RCC 7860 (cell line): ENCODE measurements at regions not wholly inside any gene's neighbourhood (a gene's known extent, or its start where the extent isn't known, plus 50 kb on each side); places are given as distances from the start of the nearest gene placed in this dataset.

Source experiments
- DNase-seq: peaks from one replicate; pipeline ENCODE4 v3.0.0-alpha.2; 2015; ENCODE audit warnings: low spot score
- FAIRE-seq: peaks from 2 replicates; lab custom pipeline; 2012; peaks lifted over from hg19 to GRCh38; lab: Jason Lieb, UNC

DNA sequence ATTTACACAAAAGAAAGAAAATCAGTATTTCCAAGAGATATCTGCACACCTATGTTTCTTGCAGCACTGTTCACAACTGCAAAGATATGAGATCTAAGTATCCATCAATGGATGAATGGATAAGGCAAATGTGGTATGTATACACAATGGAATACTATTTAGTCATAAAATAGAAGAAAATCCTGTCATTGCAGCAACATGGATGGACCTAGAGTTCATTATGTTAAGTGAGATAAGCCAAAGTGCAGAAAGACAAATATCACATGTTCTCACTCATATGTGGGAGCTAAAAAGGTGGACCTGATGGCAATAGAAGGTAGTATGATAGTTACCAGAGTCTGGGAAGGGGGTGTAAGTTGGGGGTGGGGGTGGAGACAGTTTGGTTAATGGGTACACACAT, 1171.6 kb downstream of the SORCS1 start:
- no peak for FAIRE-seq

DNA sequence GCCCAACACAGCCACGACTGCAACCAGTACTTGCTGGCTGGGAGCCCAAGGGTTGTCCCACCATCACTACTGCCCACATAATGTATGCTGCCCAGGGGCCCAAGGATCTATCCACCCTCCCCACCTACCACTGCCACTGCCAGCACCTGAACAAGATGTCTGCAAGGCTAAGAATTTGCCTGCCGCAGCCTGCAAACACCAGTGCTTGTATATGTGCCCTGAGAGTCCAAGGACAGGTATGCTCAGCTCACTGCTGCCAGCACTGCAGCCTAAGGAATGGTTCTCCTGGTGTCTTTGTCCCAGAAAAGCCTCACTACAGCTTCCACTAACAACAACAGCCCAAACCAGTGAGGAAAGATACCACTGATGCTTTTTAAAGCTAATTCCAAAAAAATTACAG, 1174.0 kb downstream of the SORCS1 start:
- no peak for DNase-seq
- FAIRE-seq = no peak

More for the DNA sequence above, 1171.6 kb downstream of the SORCS1 start:
- DNase-seq = no peak

DNA sequence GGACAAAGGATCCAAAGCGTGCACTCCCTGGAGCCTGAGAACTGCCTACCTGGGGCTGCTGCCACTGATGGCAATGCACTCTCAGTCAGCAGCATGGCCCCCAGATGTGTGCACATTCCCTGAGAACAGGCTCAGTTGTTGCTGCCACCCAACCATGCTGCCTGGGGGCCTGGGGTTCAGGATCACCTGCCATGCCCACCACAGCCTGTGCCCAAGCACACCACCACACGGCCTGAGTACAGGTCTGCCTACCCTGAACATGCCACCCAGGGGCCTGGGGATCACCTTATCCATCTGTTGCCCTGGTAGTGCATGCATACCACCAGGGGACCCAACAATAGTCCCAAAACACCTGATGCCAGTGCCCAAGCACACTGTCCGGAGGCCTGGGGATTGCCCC, 1174.5 kb downstream of the SORCS1 start:
- FAIRE-seq (no peak), DNase-seq (no peak)

DNA sequence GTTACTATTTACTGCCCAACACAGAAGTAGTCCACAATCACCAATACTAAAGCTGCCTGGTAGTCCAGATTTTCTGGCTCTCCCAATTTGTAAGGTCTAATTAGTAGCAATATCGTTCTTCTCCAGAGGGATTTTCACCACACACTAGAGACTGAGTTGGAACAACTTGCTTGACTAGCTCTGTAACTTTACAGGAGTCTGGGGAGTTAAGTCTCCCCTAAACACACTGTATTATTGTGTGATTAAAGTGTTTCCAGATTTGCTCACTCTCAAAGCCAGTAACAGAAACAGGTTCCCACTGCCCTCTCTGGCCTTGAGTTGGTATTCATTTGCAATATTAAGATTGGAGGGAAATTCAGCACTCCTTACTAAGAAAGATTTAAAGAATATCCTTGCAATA, 1175.7 kb downstream of the SORCS1 start:
- FAIRE-seq = no peak

DNA sequence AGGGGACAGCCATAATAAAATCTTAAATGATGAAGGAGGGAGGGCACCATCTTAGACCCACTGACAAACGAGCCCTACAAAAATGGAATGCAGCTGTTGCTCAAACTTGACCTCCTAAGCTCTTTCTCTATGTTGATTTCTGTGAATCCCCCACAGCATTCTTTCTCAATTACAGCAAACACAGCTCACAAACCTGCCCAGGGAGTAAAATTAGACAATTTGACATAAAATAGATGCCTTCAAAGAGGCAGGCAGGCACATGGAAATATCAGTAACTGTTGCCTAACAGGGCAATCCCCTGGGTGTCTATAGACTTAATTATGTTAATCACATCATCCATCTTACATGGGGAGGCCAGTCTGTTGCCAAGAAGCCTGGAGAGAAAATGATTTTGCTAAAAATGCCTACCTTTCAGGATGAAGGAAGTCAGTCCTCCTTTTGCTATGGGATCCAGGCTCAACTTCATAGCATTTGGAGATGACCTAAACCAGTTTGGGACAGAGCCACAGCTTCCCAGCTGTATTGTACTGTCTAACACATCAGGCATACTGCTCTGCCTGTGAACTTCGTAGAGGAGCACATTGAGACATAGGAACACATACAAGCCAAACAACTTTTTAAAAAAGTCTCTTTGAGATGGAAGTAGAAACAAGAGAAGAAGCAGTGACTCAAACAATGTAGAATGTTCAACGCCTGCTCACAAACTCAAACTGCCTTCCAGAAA, 1177.4 kb downstream of the SORCS1 start:
- FAIRE-seq (no peak), DNase-seq (no peak)

More for the DNA sequence above, 1175.7 kb downstream of the SORCS1 start:
- no peak for DNase-seq

DNA sequence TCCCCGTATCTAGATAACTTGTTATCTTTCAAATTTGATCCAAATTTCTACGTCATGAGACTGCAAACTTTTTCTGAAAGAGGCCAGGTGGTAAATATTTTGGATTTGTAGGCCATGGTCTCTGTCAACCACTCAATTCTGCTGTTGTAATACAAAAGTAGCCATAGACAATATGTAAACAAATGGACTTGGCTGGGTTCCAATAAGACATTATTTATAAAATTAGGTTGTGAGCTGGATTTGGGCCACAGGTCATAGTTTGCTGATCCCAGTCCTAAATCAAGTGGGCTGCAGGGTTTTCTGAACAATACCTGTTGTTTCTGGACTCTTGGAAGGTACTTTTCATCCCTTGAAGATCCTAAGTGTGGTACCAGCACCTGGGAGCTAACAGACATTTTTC, 1178.0 kb downstream of the SORCS1 start:
- DNase-seq = no peak
- FAIRE-seq = no peak

DNA sequence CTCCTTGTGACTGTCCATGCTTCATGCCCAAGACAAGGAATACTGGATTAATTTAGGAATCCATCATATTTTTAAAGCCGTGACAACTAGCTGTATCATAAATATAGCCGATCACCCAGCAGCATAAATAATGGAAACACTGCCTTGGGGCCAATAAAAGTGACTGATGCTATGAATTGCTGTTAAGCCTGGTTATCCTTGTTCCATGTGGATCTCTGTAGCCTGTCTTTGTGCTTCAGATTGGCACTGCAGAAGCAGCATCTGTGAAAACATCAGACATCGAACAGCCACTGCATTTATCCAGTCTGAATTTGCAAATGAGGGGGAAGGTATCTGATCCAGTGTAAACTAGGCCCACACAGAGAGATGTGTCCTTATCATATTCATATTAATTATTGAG, 1181.8 kb downstream of the SORCS1 start:
- DNase-seq (no peak), FAIRE-seq (no peak)

DNA sequence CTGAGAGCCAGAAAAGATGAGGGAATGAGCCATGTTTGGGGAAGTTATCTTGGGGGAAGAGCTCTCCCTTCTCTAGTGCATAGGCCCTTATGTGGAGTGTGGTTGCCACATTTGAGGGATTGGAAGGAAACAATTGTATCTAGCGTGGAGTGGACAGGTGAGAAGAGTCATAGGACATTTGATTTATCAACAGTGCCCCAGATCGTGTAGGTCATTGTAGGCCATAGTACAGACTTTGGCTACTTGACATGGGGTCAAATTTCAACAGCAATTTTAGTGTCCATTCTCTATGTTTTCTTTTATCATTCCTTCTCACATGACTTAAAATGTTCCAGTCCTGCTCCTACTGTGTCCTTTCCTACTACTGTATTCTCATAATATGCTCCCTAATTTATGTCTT, 1182.8 kb downstream of the SORCS1 start:
- DNase-seq (no peak), FAIRE-seq (no peak)

DNA sequence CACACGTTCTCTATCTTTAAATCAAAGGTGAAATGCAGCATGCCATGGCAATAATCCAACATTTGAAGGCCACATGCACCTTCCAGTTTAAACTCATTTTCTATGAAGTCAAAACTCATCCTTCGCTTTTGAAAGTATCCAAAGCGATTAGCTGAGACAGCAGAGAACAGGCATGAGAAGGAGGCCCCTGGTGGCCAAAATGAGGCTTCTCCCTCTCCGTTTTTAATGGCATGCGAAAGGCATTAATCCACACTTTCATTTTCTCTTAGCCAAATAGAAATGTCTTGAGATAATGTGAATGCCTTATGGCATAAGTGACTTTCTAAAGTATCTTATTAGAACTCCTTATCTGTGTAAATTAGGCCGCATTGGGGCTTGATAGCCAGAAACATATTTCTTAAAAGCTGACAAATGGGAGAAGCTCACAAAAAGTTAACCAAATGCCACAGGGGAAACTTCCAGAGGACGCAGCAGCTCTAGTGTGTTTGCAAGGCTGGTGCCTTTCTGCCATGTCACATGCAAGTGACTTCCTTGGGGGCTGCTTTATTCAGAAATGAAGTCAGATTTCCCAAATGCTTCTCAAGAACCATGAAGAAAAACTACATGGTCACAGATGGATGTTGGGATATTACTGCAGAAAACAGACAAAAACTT, 1189.6 kb downstream of the SORCS1 start:
- DNase-seq = no peak
- no peak for FAIRE-seq

DNA sequence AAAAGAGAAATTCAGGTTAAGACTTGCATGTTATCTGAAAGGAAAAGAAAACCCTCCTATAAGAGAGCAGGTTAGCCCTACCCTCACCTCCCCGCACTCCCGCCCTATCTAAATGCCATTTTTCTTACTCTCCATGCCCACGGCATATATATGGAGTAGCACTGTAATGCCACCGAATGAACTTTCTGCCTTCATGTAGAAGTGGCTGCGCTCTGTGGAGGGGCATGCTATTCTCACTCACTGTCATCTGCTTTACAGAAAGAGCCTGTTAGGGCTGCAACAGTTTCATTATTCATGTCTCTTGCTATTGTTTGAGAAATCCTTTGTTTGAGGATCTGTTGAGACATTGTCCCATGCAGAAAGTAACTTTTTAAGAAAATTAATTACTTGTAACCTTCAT, 1190.6 kb downstream of the SORCS1 start:
- FAIRE-seq (no peak), DNase-seq (no peak)

DNA sequence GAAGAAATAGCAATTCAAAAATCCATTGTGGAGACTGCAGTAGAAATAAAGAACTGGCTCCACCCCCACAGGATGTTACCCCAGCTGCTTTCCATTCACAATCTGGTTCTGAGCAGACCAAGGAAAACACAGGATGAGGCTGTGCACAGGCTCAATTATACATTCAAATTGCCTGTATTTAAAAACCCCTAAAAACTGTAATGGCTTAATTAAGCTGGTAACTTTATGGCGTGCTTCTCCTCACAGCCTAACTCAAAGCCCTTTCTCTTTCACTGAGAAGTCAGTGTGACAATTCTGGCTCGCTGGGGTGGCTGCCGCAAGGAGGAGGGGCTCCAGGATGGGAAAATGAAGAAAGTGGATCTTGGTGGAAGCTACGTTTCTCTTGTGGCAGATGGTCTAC, 1191.1 kb downstream of the SORCS1 start:
- FAIRE-seq (no peak), DNase-seq (no peak)

DNA sequence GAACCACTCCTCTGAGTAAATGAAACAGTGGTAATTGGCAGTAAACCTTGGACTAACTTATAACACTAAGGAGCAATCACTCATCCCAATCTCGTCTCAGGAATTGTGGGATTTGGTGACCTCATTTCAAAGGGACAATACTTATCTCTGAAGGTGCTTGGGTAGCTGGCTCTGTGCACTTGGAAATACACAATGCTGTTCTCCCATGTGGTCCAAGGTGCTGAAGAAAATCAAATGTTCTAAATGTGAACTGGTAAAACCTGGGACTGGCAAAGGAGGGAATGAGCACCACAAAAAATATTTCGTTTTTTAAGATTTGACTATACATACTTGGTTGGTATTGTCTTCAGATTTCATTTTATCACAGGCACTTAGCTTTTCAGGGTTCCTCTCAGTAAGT, 1193.0 kb downstream of the SORCS1 start:
- no peak for FAIRE-seq
- DNase-seq = no peak

DNA sequence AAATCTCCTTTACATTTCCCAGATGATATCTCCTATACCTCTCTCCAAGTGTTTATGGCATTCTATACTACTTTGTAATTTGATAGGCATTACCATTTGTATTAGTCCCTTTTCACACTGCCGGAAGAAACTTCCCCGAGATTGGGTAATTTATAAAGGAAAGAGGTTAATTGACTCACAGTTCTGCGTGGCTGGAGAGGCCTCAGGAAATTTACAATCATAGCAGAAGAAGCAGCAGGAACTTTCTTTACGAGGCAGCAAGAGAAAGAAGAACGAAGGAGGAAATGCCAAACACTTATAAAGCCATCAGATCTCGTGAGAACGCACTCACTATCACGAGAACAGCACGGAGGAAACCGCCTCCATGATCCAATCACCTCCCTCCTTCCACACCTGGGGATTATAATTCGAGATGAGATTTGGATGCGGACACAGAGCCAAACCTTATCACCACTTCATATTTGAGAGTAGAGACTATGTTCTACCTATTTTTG, 1194.6 kb downstream of the SORCS1 start:
- no peak for DNase-seq
- FAIRE-seq = no peak

DNA sequence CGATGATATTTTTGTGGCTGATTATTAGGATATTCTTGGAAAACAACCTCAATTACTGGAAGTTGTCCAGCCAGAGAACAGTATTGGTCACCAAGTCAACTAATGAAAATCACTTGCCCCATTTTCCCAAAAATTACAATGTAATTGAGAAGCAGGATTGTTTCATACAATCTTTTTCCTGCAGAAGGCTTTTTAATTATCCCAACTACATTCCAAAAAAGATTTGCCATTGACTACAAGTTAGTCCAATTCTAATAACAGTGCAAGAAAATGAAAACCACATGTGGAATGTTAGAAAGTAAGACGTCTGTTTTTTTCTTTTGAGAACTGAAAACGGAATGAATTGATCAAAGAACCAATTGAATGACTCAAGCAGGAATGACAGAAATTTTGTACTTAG, 1195.8 kb downstream of the SORCS1 start:
- DNase-seq = no peak
- FAIRE-seq = no peak

DNA sequence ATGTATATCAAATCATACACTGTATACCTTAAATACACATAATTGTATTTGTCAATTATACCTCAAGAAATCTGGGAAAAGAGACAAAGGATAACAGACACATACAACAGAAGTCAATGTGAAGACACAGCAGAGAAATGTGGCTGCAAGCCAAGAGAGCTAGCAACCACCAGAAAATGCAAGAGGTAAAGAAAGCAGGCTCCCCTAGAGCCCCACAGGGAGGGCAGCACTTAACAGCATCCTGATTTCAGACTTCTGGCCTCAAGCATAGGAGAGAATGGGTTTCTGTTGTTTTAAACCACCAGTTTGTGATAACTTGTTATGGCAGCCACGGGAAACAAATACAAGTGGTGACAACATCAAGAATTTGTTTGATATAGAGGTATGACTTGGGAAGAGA, 1197.2 kb downstream of the SORCS1 start:
- DNase-seq = no peak
- FAIRE-seq = no peak

DNA sequence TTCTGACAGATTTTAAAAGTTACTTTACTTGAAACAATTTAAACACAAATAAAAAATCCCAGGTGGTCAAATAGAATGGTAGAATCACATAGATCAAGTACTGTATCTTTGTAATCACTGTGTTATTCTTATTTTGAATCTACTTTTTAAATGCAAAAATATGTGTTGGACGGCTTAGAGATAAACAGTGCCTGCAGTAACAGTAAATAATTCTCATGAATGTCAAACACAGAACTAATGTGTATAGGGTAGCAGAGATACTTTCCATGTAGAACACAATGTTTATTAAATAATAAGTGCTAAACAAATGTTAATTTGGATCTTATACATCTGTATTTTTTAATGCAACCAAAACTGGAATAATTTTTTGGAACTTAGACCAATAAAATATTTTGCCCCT, 1199.4 kb downstream of the SORCS1 start:
- DNase-seq (no peak), FAIRE-seq (no peak)

DNA sequence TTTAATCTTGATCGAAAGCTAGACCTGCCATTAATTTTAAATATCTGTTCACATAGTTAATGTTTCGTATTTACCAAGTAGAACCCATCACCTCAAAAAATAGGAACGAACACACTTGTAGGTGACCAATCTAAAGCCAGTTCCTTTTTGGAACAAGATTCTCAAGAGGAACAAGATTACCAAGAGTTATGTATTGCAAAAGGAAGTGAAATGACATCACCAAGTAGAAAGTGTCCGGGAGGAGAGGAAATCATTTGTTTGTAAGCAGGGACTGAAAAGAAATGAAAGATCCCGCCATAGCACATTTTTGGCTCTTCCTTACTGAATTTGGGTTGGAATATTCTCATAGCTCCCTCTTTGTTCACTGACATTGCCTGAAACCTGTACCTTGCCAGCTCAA, 1200.5 kb downstream of the SORCS1 start:
- FAIRE-seq = no peak
- no peak for DNase-seq

DNA sequence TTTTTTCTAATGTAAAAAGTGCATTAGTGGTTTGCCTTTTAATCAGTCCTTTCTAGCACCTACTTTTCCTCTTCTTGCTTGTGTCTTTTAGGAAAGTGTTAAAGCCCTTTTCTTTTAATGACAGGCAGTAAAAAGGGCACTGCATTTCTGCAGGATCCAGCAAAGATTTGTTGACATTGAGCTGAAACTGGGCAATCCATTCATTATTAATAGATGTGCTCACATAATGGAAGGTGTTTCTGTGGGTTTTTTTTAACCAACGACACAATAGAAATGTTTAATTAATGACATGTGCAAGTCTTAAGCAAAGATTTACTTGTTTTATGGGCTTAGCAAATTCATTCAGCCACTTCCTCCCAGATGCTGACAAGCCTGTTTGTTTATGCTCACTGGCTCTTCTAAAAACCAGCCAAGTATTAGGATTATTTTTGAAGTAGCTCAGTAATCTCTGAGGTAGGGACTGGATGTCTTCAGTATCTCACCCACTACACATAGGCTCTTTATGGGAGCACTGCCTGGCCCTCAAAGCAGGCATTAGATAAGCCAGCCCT, 1201.1 kb downstream of the SORCS1 start:
- DNase-seq = no peak
- FAIRE-seq = no peak

DNA sequence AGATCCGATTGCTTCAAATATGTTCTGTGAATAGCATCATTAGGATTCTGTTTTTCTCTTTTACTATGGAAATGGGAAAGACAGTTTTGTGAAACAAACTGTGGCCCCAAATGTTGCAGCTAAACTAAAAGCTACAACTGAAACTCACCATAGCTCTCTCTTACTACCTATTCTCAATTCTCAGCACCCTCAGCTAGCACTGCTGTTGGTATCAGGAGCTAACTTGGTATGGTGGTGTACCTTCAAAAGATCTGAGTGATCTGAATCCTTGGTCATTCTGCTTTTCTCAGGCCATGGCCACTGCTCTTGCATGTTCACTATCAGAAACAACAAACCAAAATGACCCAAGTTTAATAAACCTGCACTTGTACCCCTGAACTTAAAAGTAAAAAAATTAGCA, 1208.0 kb downstream of the SORCS1 start:
- no peak for DNase-seq
- FAIRE-seq = no peak

DNA sequence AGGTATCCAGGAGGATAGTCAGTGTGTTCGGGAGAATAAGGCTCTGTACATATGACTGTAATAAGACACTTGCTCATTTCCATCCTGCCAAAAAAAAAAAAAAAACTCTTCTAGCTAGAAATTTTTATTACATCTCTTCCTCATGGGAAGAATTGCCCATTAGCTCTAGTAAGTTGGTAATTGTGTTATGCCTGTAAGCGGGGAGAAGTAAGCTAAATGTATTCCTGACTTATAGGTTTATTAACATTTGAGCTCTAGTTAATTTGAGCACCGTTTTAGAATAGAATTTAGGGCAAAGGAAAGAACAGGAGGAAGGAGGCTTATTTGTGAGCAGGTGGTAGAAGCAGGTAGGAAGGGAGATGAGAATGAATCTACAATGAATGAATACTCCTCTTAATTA, 1210.6 kb downstream of the SORCS1 start:
- FAIRE-seq = no peak
- DNase-seq = no peak

DNA sequence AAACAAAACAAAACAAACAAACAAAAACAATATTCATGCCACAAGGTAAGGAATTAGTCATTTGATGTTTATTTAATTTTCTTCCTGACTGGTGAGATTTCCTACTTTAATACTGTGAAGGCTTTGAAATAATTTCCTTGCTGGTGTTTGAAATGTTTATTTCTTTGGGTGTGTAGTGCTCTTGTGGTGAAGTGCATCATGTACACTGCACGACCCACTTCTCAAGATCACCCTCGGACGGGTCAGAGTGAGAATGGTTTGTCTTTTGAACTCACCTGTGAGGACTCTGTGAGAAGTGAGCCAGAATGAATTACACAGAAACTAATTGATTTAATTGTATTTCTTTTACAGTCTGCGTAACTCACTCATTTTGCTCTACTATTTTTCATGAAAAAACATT, 1211.5 kb downstream of the SORCS1 start:
- FAIRE-seq = no peak
- DNase-seq = no peak

DNA sequence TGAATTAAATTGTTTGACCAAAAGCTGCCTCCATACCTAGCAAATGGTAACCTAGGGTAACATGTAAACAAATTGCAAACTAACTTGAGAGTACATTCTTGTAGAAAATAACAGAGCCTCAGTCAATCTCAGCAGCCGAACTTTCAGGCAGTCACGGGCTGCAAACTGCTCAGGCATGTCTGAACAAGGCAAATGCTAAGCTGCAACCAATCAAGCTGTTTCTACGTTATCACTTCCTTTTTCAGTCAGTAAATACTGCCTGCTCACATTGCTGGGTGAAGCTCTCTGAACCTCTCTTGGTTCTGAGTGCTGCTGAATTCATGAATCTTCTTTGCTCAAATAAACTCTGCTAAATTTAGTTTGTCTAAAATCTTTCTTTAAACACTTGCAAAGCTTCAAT, 1212.4 kb downstream of the SORCS1 start:
- DNase-seq (no peak), FAIRE-seq (no peak)
